GM03348 (cell line): ENCODE measurements at regions not wholly inside any gene's neighbourhood (a gene's known extent, or its start where the extent isn't known, plus 50 kb on each side); places are given as distances from the start of the nearest gene placed in this dataset.
"Not testable (repeated sequence)": the region's sequence is repeated elsewhere in the genome, so short reads cannot be mapped to it uniquely, and the experiment has no call there.

Source experiments
- DNase-seq: peaks from one replicate; pipeline ENCODE4 v3.0.0; 2012; ENCODE audit warnings: low spot score

- DNase-seq, result no peak
These were observed 135.9 kb downstream of the ITGB8 start for GRCh38 chr7:20466543-20467021.

GRCh38 chr7:20470082-20470481 is 139.4 kb downstream of the ITGB8 start:
- no peak for DNase-seq

- DNase-seq, result no peak
These were observed 140.0 kb downstream of the ITGB8 start for GRCh38 chr7:20470726-20471125.

- no peak for DNase-seq
These were observed 141.2 kb upstream of the ABCB5 start for GRCh38 chr7:20474249-20474648.

- no peak for DNase-seq
These were observed 139.7 kb upstream of the ABCB5 start for GRCh38 chr7:20475756-20476155.

- DNase-seq, result no peak
These were observed 138.4 kb upstream of the ABCB5 start for GRCh38 chr7:20477067-20477466.

GRCh38 chr7:20479706-20480105 is 135.8 kb upstream of the ABCB5 start:
- no peak for DNase-seq

GRCh38 chr7:20482071-20482470 is 133.4 kb upstream of the ABCB5 start:
- no peak for DNase-seq

GRCh38 chr7:20484356-20484755 is 131.1 kb upstream of the ABCB5 start:
- no peak for DNase-seq

GRCh38 chr7:20488850-20489249 is 126.6 kb upstream of the ABCB5 start:
- no peak for DNase-seq

GRCh38 chr7:20491284-20491683 is 124.2 kb upstream of the ABCB5 start:
- DNase-seq, result no peak

GRCh38 chr7:20494566-20494965 is 120.9 kb upstream of the ABCB5 start:
- DNase-seq, result no peak

GRCh38 chr7:20501473-20501872 is 114.0 kb upstream of the ABCB5 start:
- not testable (repeated sequence) for DNase-seq

GRCh38 chr7:20503278-20503950 is 112.1 kb upstream of the ABCB5 start:
- DNase-seq, result no peak

GRCh38 chr7:20504060-20504459 is 111.4 kb upstream of the ABCB5 start:
- DNase-seq, result no peak

- DNase-seq, result no peak
These were observed 109.3 kb upstream of the ABCB5 start for GRCh38 chr7:20506175-20506574.

- DNase-seq, result no peak
These were observed 108.3 kb upstream of the ABCB5 start for GRCh38 chr7:20507157-20507556.

- no peak for DNase-seq
These were observed 107.4 kb upstream of the ABCB5 start for GRCh38 chr7:20508109-20508508.

GRCh38 chr7:20509892-20510572 is 105.4 kb upstream of the ABCB5 start:
- no peak for DNase-seq

GRCh38 chr7:20510573-20510900 is 104.9 kb upstream of the ABCB5 start:
- no peak for DNase-seq

GRCh38 chr7:20513341-20513740 is 102.1 kb upstream of the ABCB5 start:
- no peak for DNase-seq

- DNase-seq, result no peak
These were observed 101.6 kb upstream of the ABCB5 start for GRCh38 chr7:20513897-20514296.

- DNase-seq, result no peak
These were observed 101.1 kb upstream of the ABCB5 start for GRCh38 chr7:20514364-20514763.

GRCh38 chr7:20519645-20520044 is 95.8 kb upstream of the ABCB5 start:
- no peak for DNase-seq
